ENCODE measurements at regions not wholly inside any gene's neighbourhood (a gene's known extent, or its start where the extent isn't known, plus 50 kb on each side); places are given as distances from the start of the nearest gene placed in this dataset.

DNA sequence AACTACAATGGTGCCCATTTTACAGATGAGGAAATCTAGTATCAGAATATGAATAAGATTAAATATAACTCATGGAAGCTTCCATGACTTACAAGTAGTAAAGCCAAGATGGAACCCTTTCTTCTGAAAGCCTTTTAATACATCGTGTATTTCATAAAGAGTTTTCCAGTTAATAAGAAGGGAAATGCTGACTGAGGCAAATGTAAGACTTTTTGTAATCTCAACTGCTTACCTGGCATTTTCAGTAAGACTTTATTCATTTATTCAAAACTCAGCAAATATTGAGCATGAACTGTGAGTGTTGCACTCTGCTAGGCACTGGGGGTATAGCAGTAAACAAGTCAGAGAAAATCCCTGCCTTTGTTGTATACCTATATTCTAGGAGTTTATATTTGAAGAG is 256.4 kb upstream of the THRB start:
- Mint-ChIP-seq H3K27me3 (ENCODE audit: unreplicated experiment) (peaks cover 12% of the 10 kb centered on the region), H3K27ac (ENCODE audit: unreplicated experiment) (no peak overlapping the region), H3K4me1 (ENCODE audit: unreplicated experiment) (no peaks in the 10 kb centered on the region), H3K9me3 (ENCODE audit: unreplicated experiment) (no peaks in the 10 kb centered on the region), H3K36me3 (ENCODE audit: unreplicated experiment) (no peaks in the 10 kb centered on the region), H3K4me3 (ENCODE audit: unreplicated experiment) (no peak overlapping the region)
- no peak for DNase-seq (ENCODE audit: extremely low spot score, unreplicated experiment)
- TF ChIP-seq, protein P1, sequence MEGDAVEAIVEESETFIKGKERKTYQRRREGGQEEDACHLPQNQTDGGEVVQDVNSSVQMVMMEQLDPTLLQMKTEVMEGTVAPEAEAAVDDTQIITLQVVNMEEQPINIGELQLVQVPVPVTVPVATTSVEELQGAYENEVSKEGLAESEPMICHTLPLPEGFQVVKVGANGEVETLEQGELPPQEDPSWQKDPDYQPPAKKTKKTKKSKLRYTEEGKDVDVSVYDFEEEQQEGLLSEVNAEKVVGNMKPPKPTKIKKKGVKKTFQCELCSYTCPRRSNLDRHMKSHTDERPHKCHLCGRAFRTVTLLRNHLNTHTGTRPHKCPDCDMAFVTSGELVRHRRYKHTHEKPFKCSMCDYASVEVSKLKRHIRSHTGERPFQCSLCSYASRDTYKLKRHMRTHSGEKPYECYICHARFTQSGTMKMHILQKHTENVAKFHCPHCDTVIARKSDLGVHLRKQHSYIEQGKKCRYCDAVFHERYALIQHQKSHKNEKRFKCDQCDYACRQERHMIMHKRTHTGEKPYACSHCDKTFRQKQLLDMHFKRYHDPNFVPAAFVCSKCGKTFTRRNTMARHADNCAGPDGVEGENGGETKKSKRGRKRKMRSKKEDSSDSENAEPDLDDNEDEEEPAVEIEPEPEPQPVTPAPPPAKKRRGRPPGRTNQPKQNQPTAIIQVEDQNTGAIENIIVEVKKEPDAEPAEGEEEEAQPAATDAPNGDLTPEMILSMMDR (IDR thresholded peaks at IDR 0.05), result no peak

DNA sequence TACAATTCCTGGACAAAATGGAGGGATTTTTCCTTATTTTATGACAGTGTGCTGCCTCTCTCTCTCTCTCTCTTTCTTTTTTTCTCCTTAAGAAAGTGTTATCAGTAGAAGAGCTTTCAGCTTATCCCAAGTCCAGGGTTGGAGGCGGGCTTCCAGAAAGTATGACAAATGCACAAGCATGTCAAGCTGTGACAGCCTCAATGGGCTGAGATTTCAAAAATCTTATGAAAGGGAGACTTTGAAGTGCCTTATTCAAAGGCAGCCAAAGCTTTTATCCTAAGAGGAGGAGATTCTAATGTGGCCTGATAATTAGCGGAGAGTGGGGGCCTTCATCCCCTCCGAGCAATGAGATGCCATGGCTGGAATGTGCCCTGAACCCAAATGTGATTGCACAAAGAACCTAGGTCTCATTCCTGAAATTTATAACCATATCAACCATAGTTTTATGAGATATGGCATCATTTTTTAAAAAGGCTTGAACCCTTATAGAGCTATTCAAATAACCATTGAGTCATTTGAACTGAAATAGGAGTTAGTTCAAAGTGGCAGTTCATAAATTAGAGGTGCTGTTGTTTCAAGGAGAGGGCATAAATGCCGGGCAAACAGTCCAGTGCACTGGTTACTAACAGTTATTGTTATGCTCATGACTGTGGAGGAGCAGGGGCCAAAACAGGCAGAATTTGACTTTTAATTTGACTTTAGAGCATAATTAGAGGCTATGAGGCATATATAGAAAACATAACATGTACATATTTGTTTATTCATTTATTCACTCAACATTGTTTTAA is 261.6 kb upstream of the THRB start:
- Mint-ChIP-seq H3K36me3 (ENCODE audit: unreplicated experiment) (no peaks in the 10 kb centered on the region), H3K27me3 (ENCODE audit: unreplicated experiment) (peaks cover 10% of the 10 kb centered on the region), H3K27ac (ENCODE audit: unreplicated experiment) (no peak overlapping the region), H3K9me3 (ENCODE audit: unreplicated experiment) (no peaks in the 10 kb centered on the region), H3K4me1 (ENCODE audit: unreplicated experiment) (no peaks in the 10 kb centered on the region), H3K4me3 (ENCODE audit: unreplicated experiment) (no peak overlapping the region)
- DNase-seq (ENCODE audit: extremely low spot score, unreplicated experiment), result no peak
- TF ChIP-seq, protein P1 (IDR thresholded peaks at IDR 0.05), result no peak

DNA sequence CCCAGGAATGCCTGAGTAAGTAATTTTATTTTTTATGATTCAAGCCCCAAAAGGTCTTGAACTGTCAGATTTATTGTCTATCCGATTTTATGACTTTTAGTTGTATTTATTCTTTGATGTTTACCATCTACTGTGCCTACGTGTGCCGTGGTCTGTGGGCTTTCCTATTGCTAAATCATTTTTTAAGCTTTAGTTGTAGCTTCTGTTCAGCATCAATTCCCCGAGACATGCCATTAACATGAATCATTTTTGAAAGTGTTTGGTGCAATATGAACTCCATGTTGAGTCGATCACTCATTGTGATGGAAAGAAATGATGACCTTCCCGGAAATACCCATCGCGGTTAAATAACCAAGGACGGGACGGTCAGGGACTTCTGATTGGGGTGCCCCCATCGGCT is 268.7 kb upstream of the THRB start:
- H3K36me3 Mint-ChIP-seq (ENCODE audit: unreplicated experiment), result no peaks in the 10 kb centered on the region
- no peak overlapping the region for H3K4me3 Mint-ChIP-seq (ENCODE audit: unreplicated experiment)
- no peaks in the 10 kb centered on the region for H3K9me3 Mint-ChIP-seq (ENCODE audit: unreplicated experiment)
- TF ChIP-seq, protein P1 (IDR thresholded peaks at IDR 0.05), result no peak
- peak overlapping the region; percentile 62 for H3K27ac Mint-ChIP-seq (ENCODE audit: unreplicated experiment)
- no peaks in the 10 kb centered on the region for H3K27me3 Mint-ChIP-seq (ENCODE audit: unreplicated experiment)
- no peak for DNase-seq (ENCODE audit: extremely low spot score, unreplicated experiment)
- peaks cover 4% of the 10 kb centered on the region for H3K4me1 Mint-ChIP-seq (ENCODE audit: unreplicated experiment)

DNA sequence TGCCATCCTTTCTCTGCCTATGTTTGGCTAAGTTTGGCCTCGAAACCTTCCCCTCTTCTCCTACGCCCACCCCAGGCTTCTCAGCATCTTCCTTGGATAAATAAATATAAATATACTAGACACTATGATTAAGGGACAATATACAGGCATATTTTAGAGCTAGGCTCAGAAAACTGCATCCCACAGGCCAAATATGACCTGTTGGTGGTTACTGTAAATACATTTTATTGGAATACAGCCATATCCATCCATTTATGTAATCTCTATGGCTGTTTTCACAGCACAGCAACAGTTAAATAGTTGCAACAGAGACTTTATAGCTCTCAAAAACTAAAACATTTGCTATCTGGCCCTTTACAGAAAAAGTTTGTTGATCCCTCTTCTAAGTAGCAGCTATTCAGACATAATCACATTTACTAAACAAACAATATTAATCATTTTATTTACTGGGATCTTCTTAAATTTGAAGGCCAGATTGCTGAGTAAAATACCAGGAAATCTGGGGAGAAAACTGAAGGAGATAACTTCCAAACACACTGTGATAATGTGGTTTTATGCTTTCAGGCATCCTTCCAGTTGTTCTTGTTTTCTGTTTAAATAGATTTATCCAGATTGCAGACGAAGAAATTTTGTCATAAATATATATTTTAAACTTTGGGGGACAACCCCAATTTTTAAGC is 269.7 kb upstream of the THRB start:
- Mint-ChIP-seq H3K9me3 (ENCODE audit: unreplicated experiment) (no peaks in the 10 kb centered on the region), H3K36me3 (ENCODE audit: unreplicated experiment) (no peaks in the 10 kb centered on the region), H3K27me3 (ENCODE audit: unreplicated experiment) (no peaks in the 10 kb centered on the region), H3K4me3 (ENCODE audit: unreplicated experiment) (no peak overlapping the region), H3K27ac (ENCODE audit: unreplicated experiment) (no peak overlapping the region), H3K4me1 (ENCODE audit: unreplicated experiment) (peaks cover 4% of the 10 kb centered on the region)
- TF ChIP-seq, protein P1 (IDR thresholded peaks at IDR 0.05), result no peak
- no peak for DNase-seq (ENCODE audit: extremely low spot score, unreplicated experiment)

DNA sequence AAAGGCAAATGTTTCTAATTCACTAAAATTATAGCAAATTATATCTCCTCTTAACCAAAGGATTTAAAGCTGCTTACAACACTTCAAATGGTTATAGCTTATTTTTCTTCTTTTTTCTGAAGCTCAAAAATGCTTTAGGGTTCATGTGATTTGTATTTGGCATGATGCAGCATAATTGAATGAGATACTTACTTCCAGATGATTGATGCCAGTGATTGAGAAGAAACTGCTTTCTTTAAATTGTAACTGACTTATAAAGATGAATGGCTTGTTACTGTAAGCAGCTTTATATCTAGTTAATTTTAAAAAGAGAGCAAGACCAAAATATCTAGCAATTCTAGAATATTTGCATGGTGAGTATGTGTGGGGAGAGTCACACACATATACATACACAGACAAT is 270.7 kb upstream of the THRB start:
- no peak overlapping the region for H3K4me3 Mint-ChIP-seq (ENCODE audit: unreplicated experiment)
- TF ChIP-seq, protein P1 (IDR thresholded peaks at IDR 0.05), result no peak
- no peak for DNase-seq (ENCODE audit: extremely low spot score, unreplicated experiment)
- H3K9me3 Mint-ChIP-seq (ENCODE audit: unreplicated experiment), result no peaks in the 10 kb centered on the region
- peaks cover 2% of the 10 kb centered on the region for H3K27me3 Mint-ChIP-seq (ENCODE audit: unreplicated experiment)
- no peak overlapping the region for H3K27ac Mint-ChIP-seq (ENCODE audit: unreplicated experiment)
- H3K36me3 Mint-ChIP-seq (ENCODE audit: unreplicated experiment), result no peaks in the 10 kb centered on the region
- H3K4me1 Mint-ChIP-seq (ENCODE audit: unreplicated experiment), result peaks cover 4% of the 10 kb centered on the region

Measured in osteocyte (in vitro differentiated cells).